ENCODE measurements at regions not wholly inside any gene's neighbourhood (a gene's known extent, or its start where the extent isn't known, plus 50 kb on each side); places are given as distances from the start of the nearest gene placed in this dataset.
"Not testable (repeated sequence)": the region's sequence is repeated elsewhere in the genome, so short reads cannot be mapped to it uniquely, and the experiment has no call there.

DNA sequence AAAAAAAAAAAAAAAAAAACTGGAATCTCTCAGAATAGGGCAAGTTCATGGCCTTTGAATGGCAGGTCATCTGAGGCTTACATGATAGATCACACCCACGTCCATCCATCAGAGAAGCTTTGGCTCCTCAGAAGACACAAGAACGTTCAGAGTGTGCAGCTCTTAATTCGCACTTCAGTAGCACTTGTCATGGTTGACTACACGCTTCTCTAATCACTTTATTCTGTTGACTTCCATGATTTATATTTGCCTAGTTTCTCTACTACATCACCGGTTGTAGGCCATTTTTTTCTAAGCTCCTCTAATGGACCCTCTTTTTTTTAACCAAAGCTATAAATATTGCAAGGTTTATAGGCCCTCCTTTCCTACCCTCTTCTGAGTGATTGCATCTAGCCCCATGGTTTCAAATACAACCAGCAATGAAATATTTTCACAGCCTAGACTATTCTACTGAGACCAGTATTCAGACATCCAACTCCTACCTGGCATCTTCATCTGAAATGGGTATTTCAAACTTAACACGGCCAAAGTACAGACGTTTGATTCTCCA lies 305.4 kb upstream of the CELF2 start:
- TF ChIP-seq, protein P1, sequence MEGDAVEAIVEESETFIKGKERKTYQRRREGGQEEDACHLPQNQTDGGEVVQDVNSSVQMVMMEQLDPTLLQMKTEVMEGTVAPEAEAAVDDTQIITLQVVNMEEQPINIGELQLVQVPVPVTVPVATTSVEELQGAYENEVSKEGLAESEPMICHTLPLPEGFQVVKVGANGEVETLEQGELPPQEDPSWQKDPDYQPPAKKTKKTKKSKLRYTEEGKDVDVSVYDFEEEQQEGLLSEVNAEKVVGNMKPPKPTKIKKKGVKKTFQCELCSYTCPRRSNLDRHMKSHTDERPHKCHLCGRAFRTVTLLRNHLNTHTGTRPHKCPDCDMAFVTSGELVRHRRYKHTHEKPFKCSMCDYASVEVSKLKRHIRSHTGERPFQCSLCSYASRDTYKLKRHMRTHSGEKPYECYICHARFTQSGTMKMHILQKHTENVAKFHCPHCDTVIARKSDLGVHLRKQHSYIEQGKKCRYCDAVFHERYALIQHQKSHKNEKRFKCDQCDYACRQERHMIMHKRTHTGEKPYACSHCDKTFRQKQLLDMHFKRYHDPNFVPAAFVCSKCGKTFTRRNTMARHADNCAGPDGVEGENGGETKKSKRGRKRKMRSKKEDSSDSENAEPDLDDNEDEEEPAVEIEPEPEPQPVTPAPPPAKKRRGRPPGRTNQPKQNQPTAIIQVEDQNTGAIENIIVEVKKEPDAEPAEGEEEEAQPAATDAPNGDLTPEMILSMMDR (IDR thresholded peaks at IDR 0.05; ENCODE audit: low read depth, low read length, missing control alignments) = no peak
- H3K4me3 ChIP-seq (ENCODE audit: low read depth, low read length) = no peak overlapping the region
- DNase-seq (ENCODE audit: low read depth) = no peak

DNA sequence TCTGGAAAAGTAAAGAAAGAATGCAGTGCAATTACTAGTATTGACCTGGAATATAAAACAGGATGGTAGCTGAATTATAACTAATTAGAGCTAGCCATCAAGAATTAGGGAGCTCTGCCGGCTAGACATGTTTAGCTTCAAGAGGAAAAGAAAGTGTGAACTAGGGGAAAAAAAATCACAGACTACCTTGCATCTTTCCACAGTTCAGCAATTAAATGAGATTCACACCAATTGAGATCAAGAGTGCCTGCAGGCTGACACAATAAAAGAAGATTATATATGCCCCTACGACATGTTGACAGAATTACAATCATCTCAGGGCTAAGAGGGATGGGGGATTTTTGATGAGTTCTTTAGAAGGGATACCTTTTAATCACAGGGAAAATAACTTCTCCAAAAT lies 303.3 kb upstream of the CELF2 start:
- no peak for DNase-seq (ENCODE audit: low read depth)
- H3K4me3 ChIP-seq (ENCODE audit: low read depth, low read length) = no peak overlapping the region
- TF ChIP-seq, protein P1 (IDR thresholded peaks at IDR 0.05; ENCODE audit: low read depth, low read length, missing control alignments) = no peak

DNA sequence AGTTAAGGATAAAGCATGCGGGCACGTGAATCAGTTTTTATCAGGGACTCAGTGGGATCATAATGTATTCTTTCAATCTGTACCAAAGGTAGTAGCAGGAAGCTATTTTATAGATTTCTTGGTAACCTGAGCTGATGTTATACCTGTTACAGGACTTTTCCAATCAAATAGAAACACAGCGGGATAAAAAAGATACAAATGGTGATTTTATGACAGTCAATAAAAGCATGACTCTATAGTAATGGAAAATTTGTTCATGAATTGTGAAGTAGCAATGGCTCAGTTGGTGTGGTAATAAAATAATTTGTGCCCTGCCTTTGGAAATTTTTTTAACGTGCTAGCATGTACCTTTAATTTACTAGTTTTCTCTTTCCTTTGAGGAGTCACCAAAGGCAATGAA lies 300.7 kb upstream of the CELF2 start:
- H3K4me3 ChIP-seq (ENCODE audit: low read depth, low read length) = no peak overlapping the region
- TF ChIP-seq, protein P1 (IDR thresholded peaks at IDR 0.05; ENCODE audit: low read depth, low read length, missing control alignments) = no peak
- DNase-seq (ENCODE audit: low read depth) = no peak

DNA sequence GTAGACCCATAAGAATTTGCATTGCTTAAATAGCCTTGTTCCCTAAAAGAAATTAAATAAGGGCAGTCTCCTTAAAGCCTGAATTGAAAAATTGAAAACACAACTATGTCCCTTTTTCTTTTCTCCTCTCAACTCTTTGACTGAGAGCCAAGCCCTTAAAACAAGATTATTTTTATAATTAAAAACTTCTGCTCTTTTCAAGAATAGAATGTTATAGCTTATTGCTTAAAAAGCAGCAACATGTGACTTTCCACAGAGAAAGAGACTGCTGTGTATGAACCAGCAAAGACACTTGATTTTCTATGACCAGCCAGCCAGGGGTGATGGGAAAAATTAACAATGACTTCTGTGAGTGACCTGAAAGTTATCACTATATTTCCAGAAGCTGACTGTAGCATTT lies 295.2 kb upstream of the CELF2 start:
- no peak for DNase-seq (ENCODE audit: low read depth)
- no peak overlapping the region for H3K4me3 ChIP-seq (ENCODE audit: low read depth, low read length)
- TF ChIP-seq, protein P1 (IDR thresholded peaks at IDR 0.05; ENCODE audit: low read depth, low read length, missing control alignments) = no peak

DNA sequence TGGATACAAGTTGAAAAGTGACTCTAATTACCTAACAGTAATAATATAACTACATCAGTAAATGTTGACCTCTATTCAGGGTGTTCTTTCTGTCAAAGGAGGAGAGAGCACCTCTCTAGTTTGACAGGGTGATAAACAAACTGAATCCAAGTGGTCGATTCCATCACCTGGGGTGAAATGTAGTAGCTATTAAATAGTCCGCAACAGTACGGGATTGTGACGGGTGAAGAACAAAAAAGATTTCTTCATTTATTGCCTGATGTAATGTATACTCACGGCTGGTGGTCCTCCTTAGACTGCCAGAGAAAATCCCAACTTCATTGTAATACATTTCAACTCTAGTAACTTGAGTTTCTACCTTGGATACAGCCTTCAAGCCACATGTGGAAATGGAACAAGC lies 292.5 kb upstream of the CELF2 start:
- TF ChIP-seq, protein P1 (IDR thresholded peaks at IDR 0.05; ENCODE audit: low read depth, low read length, missing control alignments) = no peak
- no peak overlapping the region for H3K4me3 ChIP-seq (ENCODE audit: low read depth, low read length)
- no peak for DNase-seq (ENCODE audit: low read depth)

DNA sequence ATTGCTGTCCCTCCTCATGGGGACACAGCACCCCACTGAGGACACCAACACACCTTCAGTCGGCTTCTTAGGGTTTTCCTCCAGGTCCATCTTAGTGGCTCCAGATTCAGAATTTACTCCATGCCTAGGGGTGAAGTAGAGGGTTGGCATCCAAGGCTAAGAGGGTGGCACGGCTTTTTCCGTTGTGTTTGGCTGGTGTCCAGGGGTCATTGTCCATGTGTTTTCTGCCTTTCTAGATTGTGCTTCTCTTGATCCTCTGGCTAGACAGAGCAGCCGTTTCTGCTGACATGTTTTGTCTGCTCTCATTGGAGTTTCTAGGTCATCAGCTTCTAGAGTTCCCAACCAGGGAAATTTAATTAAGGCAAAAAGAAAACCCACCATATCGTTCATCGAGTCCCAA lies 291.6 kb upstream of the CELF2 start:
- TF ChIP-seq, protein P1 (IDR thresholded peaks at IDR 0.05; ENCODE audit: low read depth, low read length, missing control alignments) = no peak
- H3K4me3 ChIP-seq (ENCODE audit: low read depth, low read length) = no peak overlapping the region
- no peak for DNase-seq (ENCODE audit: low read depth)

DNA sequence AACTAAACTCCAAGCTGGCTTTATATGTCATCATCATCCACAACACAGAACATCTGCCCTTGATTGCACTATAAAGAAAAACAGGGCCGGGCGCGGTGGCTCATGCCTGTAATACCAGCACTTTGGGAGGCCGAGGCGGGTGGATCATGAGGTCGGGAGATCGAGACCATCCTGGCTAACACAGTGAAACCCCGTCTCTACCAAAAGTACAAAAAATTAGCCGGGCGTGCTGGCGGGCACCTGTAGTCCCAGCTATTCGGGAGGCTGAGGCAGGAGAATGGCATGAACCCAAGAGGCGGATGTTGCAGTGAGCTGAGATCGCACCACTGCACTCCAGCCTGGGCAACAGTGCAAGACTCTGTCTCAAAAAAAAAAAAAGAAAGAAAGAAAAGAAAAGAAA lies 290.3 kb upstream of the CELF2 start:
- not testable (repeated sequence) for H3K4me3 ChIP-seq (ENCODE audit: low read depth, low read length); DNase-seq (ENCODE audit: low read depth)
